Neural cell (in vitro differentiated cells): ENCODE measurements at regions not wholly inside any gene's neighbourhood (a gene's known extent, or its start where the extent isn't known, plus 50 kb on each side); places are given as distances from the start of the nearest gene placed in this dataset.

ENCODE experiments used
- H2AFZ ChIP-seq: fragments of 200-600, 300-800 bp; sonication (generic), shearing (Covaris generic); 2 replicates; pipeline ENCODE4 v1.6.0; 2014; ENCODE audit warnings: low read depth, mild to moderate bottlenecking, antibody characterized with exemption, low read length, moderate library complexity
- H3F3A ChIP-seq: fragments of 200-600 bp; shearing (Covaris generic); 2 replicates; pipeline ENCODE4 v1.6.1; 2016; ENCODE audit warnings: mild to moderate bottlenecking, moderate library complexity, mixed read lengths, antibody characterized with exemption, low read length; ENCODE audit not compliant: insufficient read depth, poor library complexity, severe bottlenecking
- H3K27ac ChIP-seq: fragments of 200-600, 300-800 bp; sonication (generic), shearing (Covaris generic); 2 replicates; pipeline ENCODE4 v1.5.1; 2014; ENCODE audit warnings: mild to moderate bottlenecking, low read length, moderate library complexity
- H3K27me3 ChIP-seq: fragments of 300-800, 200-600 bp; sonication (generic), shearing (Covaris generic); 2 replicates; pipeline ENCODE4 v1.6.0; 2014; ENCODE audit warnings: mild to moderate bottlenecking, low read depth, low read length, moderate library complexity; ENCODE audit not compliant: insufficient read depth
- H3K36me3 ChIP-seq: fragments of 300-800, 200-600 bp; sonication (generic), shearing (Covaris generic); 2 replicates; pipeline ENCODE4 v1.5.1; 2014; ENCODE audit warnings: mild to moderate bottlenecking, antibody characterized with exemption, low read length, moderate library complexity; ENCODE audit not compliant: insufficient read depth
- H3K4me2 ChIP-seq: fragments of 300-800, 200-600 bp; sonication (generic), shearing (Covaris generic); 2 replicates; pipeline ENCODE4 v1.6.0; 2014; ENCODE audit warnings: mild to moderate bottlenecking, low read length
- H3K4me3 ChIP-seq: fragments of 300-800, 200-600 bp; sonication (generic), shearing (Covaris generic); 2 replicates; pipeline ENCODE4 v1.5.1; 2014; ENCODE audit warnings: mild to moderate bottlenecking, low read length, moderate library complexity
- H3K79me2 ChIP-seq: fragments of 200-600 bp; shearing (Covaris generic); replicated peaks from 2 replicates; pipeline ENCODE4 v1.6.0; 2014; ENCODE audit warnings: mild to moderate bottlenecking, low read length, moderate library complexity; ENCODE audit not compliant: insufficient read depth
- H3K9ac ChIP-seq: fragments of 300-800, 200-600 bp; sonication (generic), shearing (Covaris generic); 2 replicates; pipeline ENCODE4 v1.6.1; 2016; ENCODE audit warnings: mild to moderate bottlenecking, low read length, mixed read lengths
- H3K9me2 ChIP-seq: fragments of 200-600 bp; shearing (Covaris generic); 2 replicates; pipeline ENCODE4 v1.6.1; 2016; ENCODE audit warnings: mild to moderate bottlenecking, low read length, mixed read lengths; ENCODE audit not compliant: insufficient read depth
- H3K9me3 ChIP-seq: fragments of 200-600, 300-800 bp; sonication (generic), shearing (Covaris generic); 2 replicates; pipeline ENCODE4 v1.6.1; 2016; ENCODE audit warnings: mild to moderate bottlenecking, mixed run types, low read length, moderate library complexity, mixed read lengths
- H4K20me1 ChIP-seq: fragments of 200-600 bp; shearing (Covaris generic); 2 replicates; pipeline ENCODE4 v1.6.1; 2016; ENCODE audit warnings: mild to moderate bottlenecking, mixed run types; ENCODE audit not compliant: insufficient read depth
- EP300 ChIP-seq: fragments of 450-650 bp; conservative IDR thresholded peaks from 2 replicates; pipeline ENCODE4 v1.6.1; 2014; ENCODE audit warnings: antibody characterized with exemption, mild to moderate bottlenecking, moderate library complexity; ENCODE audit not compliant: poor library complexity, severe bottlenecking
- EZH2 ChIP-seq: fragments of 200-600, 300-800 bp; shearing (Covaris generic), sonication (generic); IDR thresholded peaks from 2 replicates; pipeline ENCODE4 v1.6.1; 2014; ENCODE audit warnings: antibody characterized with exemption, low read length, borderline replicate concordance, mild to moderate bottlenecking; ENCODE audit not compliant: insufficient read depth, poor library complexity, severe bottlenecking
- MXI1 ChIP-seq: fragments of 450-650 bp; conservative IDR thresholded peaks from 2 replicates; pipeline ENCODE4 v1.6.1; 2014; ENCODE audit warnings: antibody characterized with exemption, mild to moderate bottlenecking; ENCODE audit not compliant: poor library complexity, severe bottlenecking
- RAD21 ChIP-seq: fragments of 450-650 bp; conservative IDR thresholded peaks from 2 replicates; pipeline ENCODE4 v1.6.1; 2014; ENCODE audit warnings: antibody characterized with exemption, mild to moderate bottlenecking, moderate library complexity
- REST ChIP-seq: IDR thresholded peaks from 2 replicates; pipeline ENCODE4 v1.6.1; 2012; ENCODE audit warnings: borderline replicate concordance
- SMC3 ChIP-seq: fragments of 450-650 bp; conservative IDR thresholded peaks from 2 replicates; pipeline ENCODE4 v1.6.1; 2014; ENCODE audit warnings: antibody characterized with exemption, mild to moderate bottlenecking, moderate library complexity; ENCODE audit not compliant: poor library complexity
- TAF1 ChIP-seq: IDR thresholded peaks from 2 replicates; pipeline ENCODE4 v1.6.1; 2012; ENCODE audit warnings: low read depth
- TF ChIP-seq, protein P1 (sequence below): fragments of 450-650 bp; IDR thresholded peaks from 2 replicates; pipeline ENCODE4 v1.5.1; 2014; ENCODE audit warnings: antibody characterized with exemption, mild to moderate bottlenecking, moderate library complexity; ENCODE audit not compliant: poor library complexity, severe bottlenecking

GRCh38 chr20:22501566-22502344 is 82.6 kb downstream of the FOXA2 start (continued):
- no peak for TF ChIP-seq REST

- Histone ChIP-seq H3K79me2 (no peaks in the 10 kb centered on the region), H3K36me3 (no peaks in the 10 kb centered on the region), H2AFZ (no peak overlapping the region), H3K27me3 (no peaks in the 10 kb centered on the region), H3K27ac (no peak overlapping the region), H3F3A (no peaks in the 10 kb centered on the region), H3K9me3 (no peaks in the 10 kb centered on the region), H3K9me2 (no peaks in the 10 kb centered on the region), H3K4me2 (no peak overlapping the region), H3K4me3 (no peak overlapping the region), H3K9ac (no peak overlapping the region), H4K20me1 (no peaks in the 10 kb centered on the region)
- TF ChIP-seq MXI1 = no peak
- no peak for TF ChIP-seq EZH2
- no peak for TF ChIP-seq REST
- no peak for TF ChIP-seq RAD21
- TF ChIP-seq TAF1 = no peak
- no peak for TF ChIP-seq EP300
- TF ChIP-seq, protein P1, sequence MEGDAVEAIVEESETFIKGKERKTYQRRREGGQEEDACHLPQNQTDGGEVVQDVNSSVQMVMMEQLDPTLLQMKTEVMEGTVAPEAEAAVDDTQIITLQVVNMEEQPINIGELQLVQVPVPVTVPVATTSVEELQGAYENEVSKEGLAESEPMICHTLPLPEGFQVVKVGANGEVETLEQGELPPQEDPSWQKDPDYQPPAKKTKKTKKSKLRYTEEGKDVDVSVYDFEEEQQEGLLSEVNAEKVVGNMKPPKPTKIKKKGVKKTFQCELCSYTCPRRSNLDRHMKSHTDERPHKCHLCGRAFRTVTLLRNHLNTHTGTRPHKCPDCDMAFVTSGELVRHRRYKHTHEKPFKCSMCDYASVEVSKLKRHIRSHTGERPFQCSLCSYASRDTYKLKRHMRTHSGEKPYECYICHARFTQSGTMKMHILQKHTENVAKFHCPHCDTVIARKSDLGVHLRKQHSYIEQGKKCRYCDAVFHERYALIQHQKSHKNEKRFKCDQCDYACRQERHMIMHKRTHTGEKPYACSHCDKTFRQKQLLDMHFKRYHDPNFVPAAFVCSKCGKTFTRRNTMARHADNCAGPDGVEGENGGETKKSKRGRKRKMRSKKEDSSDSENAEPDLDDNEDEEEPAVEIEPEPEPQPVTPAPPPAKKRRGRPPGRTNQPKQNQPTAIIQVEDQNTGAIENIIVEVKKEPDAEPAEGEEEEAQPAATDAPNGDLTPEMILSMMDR = no peak
- TF ChIP-seq SMC3 = no peak
Measured at GRCh38 chr20:22501034-22501433, 83.3 kb downstream of the FOXA2 start.
